GM12878 (cell line): ENCODE measurements at regions not wholly inside any gene's neighbourhood (a gene's known extent, or its start where the extent isn't known, plus 50 kb on each side); places are given as distances from the start of the nearest gene placed in this dataset.

Experiments
- CEBPB ChIP-seq, 2 experiments: fragments of 150-350 bp in 1 of 2; IDR thresholded peaks; 2 replicates each; pipeline ENCODE4 v1.6.1; 2012 to 2014; ENCODE audit warnings: low read depth in 2 of 2, low read length in 2 of 2, borderline replicate concordance in 1 of 2, inconsistent platforms in 1 of 2
- CTCF ChIP-seq, 3 experiments: IDR thresholded peaks in 2 of 3; conservative IDR thresholded peaks in 1 of 3; 2 replicates each; pipeline ENCODE4 v1.5.1; 2011; ENCODE audit warnings: low read depth in 3 of 3, low read length in 3 of 3, mild to moderate bottlenecking in 3 of 3, control low read depth in 2 of 3, moderate library complexity in 2 of 3, inconsistent platforms in 1 of 3, mixed read lengths in 1 of 3; ENCODE audit not compliant: control insufficient read depth in 2 of 3, insufficient read depth in 1 of 3; ENCODE audit errors: extremely low read depth in 1 of 3
- EP300 ChIP-seq, 2 experiments: fragments of 150-350 bp in 1 of 2; IDR thresholded peaks; 2 replicates each; pipeline ENCODE4 v1.6.1; 2011 to 2012; ENCODE audit warnings: low read depth in 2 of 2, low read length in 2 of 2, borderline replicate concordance in 1 of 2, improper control_type of control experiment in 1 of 2, inconsistent platforms in 1 of 2; ENCODE audit not compliant: control insufficient read depth in 1 of 2
- EZH2 ChIP-seq: IDR thresholded peaks from 2 replicates; pipeline ENCODE4 v1.6.1; 2012; ENCODE audit warnings: low read depth, mild to moderate bottlenecking, control low read depth, inconsistent platforms, low read length, borderline replicate concordance; ENCODE audit not compliant: control insufficient read depth
- JUND ChIP-seq: IDR thresholded peaks from 2 replicates; pipeline ENCODE4 v1.6.1; 2012; ENCODE audit warnings: low read depth, mild to moderate bottlenecking, low read length, improper control_type of control experiment, moderate library complexity
- LARP7 ChIP-seq: fragments of 450-650 bp; IDR thresholded peaks from 2 replicates; pipeline ENCODE4 v1.6.1; 2017; ENCODE audit warnings: mild to moderate bottlenecking
- MLLT1 ChIP-seq: fragments of 450-650 bp; IDR thresholded peaks from 2 replicates; pipeline ENCODE4 v1.6.1; 2016; ENCODE audit warnings: mild to moderate bottlenecking
- POLR2A ChIP-seq: IDR thresholded peaks from 2 replicates; pipeline ENCODE4 v1.6.1; 2011; ENCODE audit warnings: low read depth, mild to moderate bottlenecking, low read length
- POLR2AphosphoS5 ChIP-seq: IDR thresholded peaks from 2 replicates; pipeline ENCODE4 v1.6.1; 2011; ENCODE audit warnings: mild to moderate bottlenecking, low read length, inconsistent platforms
- REST ChIP-seq: IDR thresholded peaks from 2 replicates; pipeline ENCODE4 v1.6.1; 2012; ENCODE audit warnings: mild to moderate bottlenecking, low read depth, low read length
- SUPT20H ChIP-seq: IDR thresholded peaks from 2 replicates; pipeline ENCODE4 v1.6.1; 2011; ENCODE audit warnings: low read depth, mild to moderate bottlenecking, low read length, moderate library complexity, borderline replicate concordance; ENCODE audit not compliant: control insufficient read depth
- USF1 ChIP-seq: IDR thresholded peaks from 2 replicates; pipeline ENCODE4 v1.6.1; 2011; ENCODE audit warnings: borderline replicate concordance, low read depth, mild to moderate bottlenecking, moderate library complexity, mixed read lengths, low read length; ENCODE audit not compliant: insufficient read depth; ENCODE audit errors: extremely low read length
- USF2 ChIP-seq: IDR thresholded peaks from 2 replicates; pipeline ENCODE4 v1.6.1; 2011; ENCODE audit warnings: low read depth, low read length, improper control_type of control experiment, borderline replicate concordance
- ZNF24 ChIP-seq: fragments of 450-650 bp; IDR thresholded peaks from 2 replicates; pipeline ENCODE4 v1.6.1; 2017; ENCODE audit warnings: antibody characterized with exemption, mild to moderate bottlenecking

- no peak for TF ChIP-seq USF1
- TF ChIP-seq POLR2AphosphoS5, result no peak
- TF ChIP-seq POLR2A, result no peak
- no peak for TF ChIP-seq CTCF (IDR thresholded peaks at IDR 0.05 in 2 of 3, conservative IDR thresholded peaks at IDR 0.05 in 1 of 3; ENCODE audit: control insufficient read depth in 2 of 3, extremely low read depth in 1 of 3, insufficient read depth in 1 of 3, low read depth in 3 of 3, low read length in 3 of 3)
- no peak for TF ChIP-seq JUND
- TF ChIP-seq REST, result no peak
- TF ChIP-seq SUPT20H, result no peak
- no peak for TF ChIP-seq ZNF24
- TF ChIP-seq USF2, result no peak
- TF ChIP-seq CEBPB (IDR thresholded peaks at IDR 0.05; ENCODE audit: borderline replicate concordance in 1 of 2, low read depth in 2 of 2, low read length in 2 of 2), result no peak
- TF ChIP-seq MLLT1, result no peak
- TF ChIP-seq EP300 (IDR thresholded peaks at IDR 0.05; ENCODE audit: borderline replicate concordance in 1 of 2, control insufficient read depth in 1 of 2, low read depth in 2 of 2, low read length in 2 of 2), result no peak
- TF ChIP-seq EZH2, result no peak
- TF ChIP-seq LARP7, result no peak
These were observed 84.7 kb upstream of the SOX5 start for GRCh38 chr12:24034160-24034559.
